WTC11 (cell line): ENCODE measurements at regions not wholly inside any gene's neighbourhood (a gene's known extent, or its start where the extent isn't known, plus 50 kb on each side); places are given as distances from the start of the nearest gene placed in this dataset.

Source experiments
- CTCF ChIP-seq: fragments of 200-600 bp; IDR thresholded peaks from 2 replicates; pipeline ENCODE4 v1.8.0; 2022; ENCODE audit warnings: antibody characterized with exemption
- E2F1 ChIP-seq: sonication (generic); formaldehyde crosslinking; IDR thresholded peaks from 2 replicates; pipeline ENCODE4 v1.8.0; 2022; ENCODE audit warnings: mild to moderate bottlenecking, missing genetic modification reagents
- HMGXB4 ChIP-seq: sonication (generic); formaldehyde crosslinking; IDR thresholded peaks from 2 replicates; pipeline ENCODE4 v1.8.1; 2023; ENCODE audit warnings: mild to moderate bottlenecking, moderate library complexity, missing genetic modification reagents
- NFYB ChIP-seq: sonication (generic); formaldehyde crosslinking; conservative IDR thresholded peaks from 2 replicates; pipeline ENCODE4 v1.8.0; 2022; ENCODE audit warnings: low read depth, missing genetic modification reagents
- ZNF121 ChIP-seq: sonication (generic); formaldehyde crosslinking; IDR thresholded peaks from 2 replicates; pipeline ENCODE4 v1.8.0; 2023; ENCODE audit warnings: missing genetic modification reagents
- TF ChIP-seq, protein P1 (sequence below): sonication (generic); formaldehyde crosslinking; IDR thresholded peaks from 2 replicates; pipeline ENCODE4 v1.8.0; 2022; ENCODE audit warnings: mild to moderate bottlenecking, missing genetic modification reagents
- TF ChIP-seq, protein P2 (sequence below): sonication (generic); formaldehyde crosslinking; IDR thresholded peaks from 2 replicates; pipeline ENCODE4 v1.8.0; 2022; ENCODE audit warnings: mild to moderate bottlenecking, missing genetic modification reagents

DNA sequence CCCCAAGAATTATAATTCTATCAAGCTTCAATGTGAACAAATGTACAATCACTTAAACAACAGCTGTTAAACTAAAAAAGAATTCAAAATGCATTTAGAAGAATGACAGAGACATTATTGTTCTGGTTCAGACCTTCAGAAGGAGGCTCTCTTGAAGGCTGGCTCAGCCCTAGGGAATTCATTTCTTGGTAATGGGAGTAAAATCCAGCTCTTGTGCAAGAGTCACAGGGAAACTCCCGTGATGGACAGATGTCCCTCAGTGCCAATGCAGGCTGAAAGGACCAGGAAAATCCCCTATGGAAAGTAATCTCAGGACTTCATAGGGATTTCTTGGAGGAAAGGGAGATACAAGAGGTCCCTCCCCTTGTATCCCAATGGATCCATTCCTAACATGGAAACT lies 149.9 kb upstream of the STT3B start:
- no peak for TF ChIP-seq E2F1 (CRISPR knock-in tag)
- no peak for TF ChIP-seq CTCF
- no peak for TF ChIP-seq HMGXB4 (CRISPR knock-in tag)
- no peak for TF ChIP-seq ZNF121
- TF ChIP-seq, protein P1, sequence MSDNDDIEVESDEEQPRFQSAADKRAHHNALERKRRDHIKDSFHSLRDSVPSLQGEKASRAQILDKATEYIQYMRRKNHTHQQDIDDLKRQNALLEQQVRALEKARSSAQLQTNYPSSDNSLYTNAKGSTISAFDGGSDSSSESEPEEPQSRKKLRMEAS (CRISPR knock-in tag): no peak
- TF ChIP-seq NFYB (CRISPR knock-in tag): no peak
- TF ChIP-seq, protein P2, sequence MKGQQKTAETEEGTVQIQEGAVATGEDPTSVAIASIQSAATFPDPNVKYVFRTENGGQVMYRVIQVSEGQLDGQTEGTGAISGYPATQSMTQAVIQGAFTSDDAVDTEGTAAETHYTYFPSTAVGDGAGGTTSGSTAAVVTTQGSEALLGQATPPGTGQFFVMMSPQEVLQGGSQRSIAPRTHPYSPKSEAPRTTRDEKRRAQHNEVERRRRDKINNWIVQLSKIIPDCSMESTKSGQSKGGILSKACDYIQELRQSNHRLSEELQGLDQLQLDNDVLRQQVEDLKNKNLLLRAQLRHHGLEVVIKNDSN: no peak
